DMS 273 (cell line): ENCODE measurements at regions not wholly inside any gene's neighbourhood (a gene's known extent, or its start where the extent isn't known, plus 50 kb on each side); places are given as distances from the start of the nearest gene placed in this dataset.

Experiments
- DNase-seq: peaks from one replicate; lab custom pipeline; 2025; ENCODE audit not compliant: unreplicated experiment; lab: John Stamatoyannopoulos, UW

DNA sequence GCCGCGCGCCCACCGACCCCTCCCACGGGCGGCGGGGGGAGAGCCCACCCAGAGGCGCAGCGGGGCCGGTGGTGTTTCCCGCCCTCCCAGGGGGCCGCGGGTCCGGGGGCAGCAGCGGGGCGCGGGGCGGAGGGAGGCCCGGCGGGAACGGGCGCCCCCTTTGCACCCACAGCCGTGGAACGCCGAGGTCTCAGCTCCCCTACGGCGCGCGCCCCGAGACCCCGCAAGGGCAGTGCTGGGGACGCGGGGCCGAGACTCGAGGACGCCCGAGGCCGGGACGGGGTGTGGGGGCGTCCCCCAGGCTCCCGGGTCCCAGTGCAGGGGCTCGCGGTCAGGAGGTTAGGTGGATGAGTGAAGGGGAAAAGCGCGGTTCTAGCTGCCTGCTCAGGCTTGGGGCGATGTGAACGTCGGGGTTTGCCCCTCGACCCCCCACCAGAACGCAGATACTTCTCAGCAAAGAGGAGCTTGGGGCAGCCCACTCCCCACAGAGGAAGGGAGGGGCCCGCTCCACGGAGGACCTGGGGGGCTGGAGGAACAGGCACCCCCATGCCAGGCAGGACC, 65.5 kb upstream of the BHLHE23 start:
- no peak for DNase-seq

DNA sequence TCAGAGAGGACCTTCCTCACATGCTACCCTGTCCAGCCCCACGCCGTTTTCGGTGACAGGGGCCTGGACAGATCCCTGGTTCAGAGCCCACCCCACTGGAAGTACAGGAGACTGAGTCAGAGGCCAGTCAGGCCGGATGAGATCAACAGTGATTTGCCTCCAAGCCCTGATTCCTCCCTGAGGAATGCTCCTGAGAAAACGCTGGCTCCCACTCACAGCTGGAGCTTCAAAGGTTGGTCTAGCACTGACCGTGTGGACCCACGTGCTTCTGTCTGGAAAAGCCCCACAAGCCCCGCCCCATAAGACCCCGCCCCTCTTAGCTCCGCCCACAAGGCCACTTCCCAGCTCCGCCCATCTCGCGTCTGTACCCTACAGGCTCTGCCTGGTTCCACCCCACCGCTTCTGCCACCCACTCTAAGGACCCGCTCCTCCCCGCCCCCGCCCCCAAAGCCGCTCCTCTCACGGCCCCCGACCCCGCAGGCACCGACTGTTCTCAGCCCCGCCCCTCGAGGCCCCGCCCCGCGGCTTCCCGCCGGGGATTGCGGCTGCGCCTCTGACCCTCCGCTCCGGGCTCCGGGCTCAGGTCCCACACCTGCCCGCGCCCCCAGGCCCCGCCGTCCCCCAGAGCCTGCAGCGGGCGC, 64.9 kb upstream of the BHLHE23 start:
- peak; percentile 46 for DNase-seq

DNA sequence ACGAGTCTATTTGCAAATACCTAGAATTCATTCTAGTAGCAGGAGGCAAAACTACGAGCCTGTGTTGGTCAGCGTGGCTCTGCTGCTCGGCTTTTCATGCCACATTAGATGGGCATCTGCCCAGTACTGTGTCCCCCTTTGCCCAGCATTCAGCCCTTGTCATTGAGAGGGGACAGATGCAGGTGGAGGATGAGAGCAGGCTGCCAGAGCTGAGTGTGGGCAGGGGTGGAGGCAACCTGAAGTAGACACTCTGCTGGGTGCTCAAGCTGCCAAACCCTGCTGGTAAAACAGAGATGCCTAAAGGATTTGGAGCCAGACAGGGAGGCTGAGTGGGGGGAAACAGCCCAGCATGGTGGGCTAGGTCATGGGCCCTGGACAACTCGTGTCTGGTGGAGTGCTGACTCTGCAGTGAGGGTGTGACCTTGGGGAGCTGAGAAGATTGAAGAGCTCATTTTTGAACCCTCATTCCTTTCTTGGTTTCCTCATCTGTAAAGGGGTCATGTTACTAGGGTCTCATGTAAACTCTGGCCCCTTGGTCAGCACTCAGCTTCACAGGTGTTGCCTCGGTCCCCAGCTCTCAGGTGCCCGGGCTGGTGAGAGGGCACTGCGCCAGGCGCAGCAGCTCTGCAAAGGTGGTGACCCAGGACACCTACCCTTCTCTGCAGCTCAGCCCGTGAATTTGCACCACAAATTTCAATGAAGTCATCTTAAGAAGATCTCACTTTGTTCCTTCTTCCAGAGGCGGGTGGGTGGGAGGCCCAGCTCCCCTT, 64.2 kb upstream of the BHLHE23 start:
- no peak for DNase-seq

DNA sequence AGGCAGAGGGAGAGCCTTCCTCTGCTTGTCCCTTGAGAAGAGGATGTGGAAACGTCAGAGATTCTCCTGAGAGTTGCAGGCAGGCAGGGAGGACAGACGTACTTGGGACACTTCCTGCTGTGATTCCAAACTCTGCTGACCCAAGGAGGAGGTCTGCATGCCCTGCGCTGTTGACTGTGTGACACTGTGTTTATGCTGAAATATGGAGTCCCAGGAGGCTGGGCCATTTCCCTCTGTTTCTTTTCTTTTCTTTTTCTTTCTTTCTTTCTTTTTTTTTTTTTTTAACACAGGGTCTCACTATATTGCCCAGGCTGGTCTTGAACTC, 63.5 kb upstream of the BHLHE23 start:
- DNase-seq, result no peak

GRCh38 chr20:63068711-63069367, 62.1 kb upstream of the BHLHE23 start:
- DNase-seq, result no peak

GRCh38 chr20:63067721-63068560, 61.2 kb upstream of the BHLHE23 start:
- DNase-seq, result no peak

DNA sequence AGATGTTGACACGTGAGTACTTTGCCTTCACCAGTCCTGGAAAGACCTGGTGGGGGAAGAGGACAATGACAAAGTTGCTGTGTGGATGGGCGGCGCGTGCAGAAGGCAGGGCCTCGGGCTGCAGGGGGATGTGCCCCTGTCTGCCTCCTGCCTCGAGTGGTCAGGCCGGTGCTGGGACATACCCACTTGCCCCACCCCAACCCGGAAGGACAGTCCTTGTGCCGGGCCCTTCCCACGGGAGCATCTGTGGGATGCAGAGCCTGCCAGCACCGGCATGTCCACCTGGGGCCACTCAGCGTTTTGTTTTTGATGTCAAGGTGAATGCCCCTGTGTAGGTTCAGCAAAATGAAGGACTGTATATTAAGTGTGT, 60.5 kb upstream of the BHLHE23 start:
- DNase-seq, result no peak

- no peak for DNase-seq
These were observed 59.9 kb upstream of the BHLHE23 start for GRCh38 chr20:63066506-63067265.

- no peak for DNase-seq
These were observed 59.1 kb upstream of the BHLHE23 start for GRCh38 chr20:63065911-63066310.

DNA sequence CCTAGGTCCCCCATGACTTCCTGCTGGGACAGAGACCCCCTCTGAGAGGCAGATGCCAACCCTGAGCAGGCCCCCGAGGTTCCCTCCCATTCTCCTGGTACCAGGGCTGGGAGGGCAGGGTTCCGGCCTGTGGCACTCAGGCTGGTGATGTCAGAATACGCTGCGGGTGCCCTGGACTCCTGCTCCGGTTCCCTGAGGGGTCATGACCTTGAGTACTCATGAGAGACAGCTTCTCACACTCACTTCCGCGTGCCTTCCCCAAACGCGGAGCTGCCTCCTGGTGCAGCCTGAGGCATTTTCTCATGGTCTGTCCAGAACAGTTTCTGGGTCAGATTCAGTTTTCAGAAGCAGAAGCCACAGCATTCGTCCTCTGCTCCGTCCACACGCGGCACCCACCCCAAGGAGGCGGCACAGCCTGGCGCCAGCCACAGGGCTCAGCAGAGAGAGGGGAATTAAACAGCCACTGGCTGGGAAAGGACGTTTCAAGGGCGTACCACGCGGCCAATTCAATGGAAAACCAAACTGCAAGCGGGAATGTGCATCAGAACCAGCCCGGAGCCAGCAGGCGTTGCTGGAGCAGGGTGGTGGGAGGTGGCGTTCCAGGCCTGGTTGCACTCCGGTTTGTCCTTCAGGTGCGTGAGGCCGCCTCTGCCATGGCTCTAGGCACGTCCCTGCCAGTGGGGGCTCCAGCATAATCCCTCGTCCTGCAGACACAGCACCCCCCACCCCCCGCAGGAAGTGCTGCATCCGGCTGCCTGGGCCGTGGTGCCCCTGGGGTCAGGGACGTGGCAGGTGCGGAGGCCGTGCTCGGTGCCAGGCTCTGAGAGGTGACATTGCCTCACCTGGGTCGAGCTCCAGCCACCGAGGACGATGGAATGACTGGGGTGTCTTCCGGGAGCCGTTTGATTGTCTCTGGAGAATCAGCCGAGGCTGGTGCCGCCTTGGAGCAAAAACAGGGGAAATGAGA, 58.3 kb upstream of the BHLHE23 start:
- DNase-seq, result no peak

- no peak for DNase-seq
These were observed 57.5 kb upstream of the BHLHE23 start for GRCh38 chr20:63064310-63064709.

- no peak for DNase-seq
These were observed 55.7 kb upstream of the BHLHE23 start for GRCh38 chr20:63062188-63063140.

DNA sequence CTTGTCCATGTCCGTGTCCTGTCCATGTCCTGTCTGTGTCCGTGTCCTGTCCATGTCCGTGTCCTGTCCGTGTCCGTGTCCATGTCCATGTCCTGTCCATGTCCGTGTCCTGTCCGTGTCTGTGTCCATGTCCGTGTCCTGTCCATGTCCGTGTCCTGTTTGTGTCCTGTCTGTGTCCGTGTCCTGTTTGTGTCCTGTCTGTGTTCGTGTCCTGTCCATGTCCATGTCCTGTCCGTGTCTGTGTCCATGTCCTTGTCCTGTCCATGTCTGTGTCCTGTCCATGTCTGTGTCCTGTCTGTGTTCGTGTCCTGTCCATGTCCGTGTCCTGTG, 55.0 kb upstream of the BHLHE23 start:
- no peak for DNase-seq

DNA sequence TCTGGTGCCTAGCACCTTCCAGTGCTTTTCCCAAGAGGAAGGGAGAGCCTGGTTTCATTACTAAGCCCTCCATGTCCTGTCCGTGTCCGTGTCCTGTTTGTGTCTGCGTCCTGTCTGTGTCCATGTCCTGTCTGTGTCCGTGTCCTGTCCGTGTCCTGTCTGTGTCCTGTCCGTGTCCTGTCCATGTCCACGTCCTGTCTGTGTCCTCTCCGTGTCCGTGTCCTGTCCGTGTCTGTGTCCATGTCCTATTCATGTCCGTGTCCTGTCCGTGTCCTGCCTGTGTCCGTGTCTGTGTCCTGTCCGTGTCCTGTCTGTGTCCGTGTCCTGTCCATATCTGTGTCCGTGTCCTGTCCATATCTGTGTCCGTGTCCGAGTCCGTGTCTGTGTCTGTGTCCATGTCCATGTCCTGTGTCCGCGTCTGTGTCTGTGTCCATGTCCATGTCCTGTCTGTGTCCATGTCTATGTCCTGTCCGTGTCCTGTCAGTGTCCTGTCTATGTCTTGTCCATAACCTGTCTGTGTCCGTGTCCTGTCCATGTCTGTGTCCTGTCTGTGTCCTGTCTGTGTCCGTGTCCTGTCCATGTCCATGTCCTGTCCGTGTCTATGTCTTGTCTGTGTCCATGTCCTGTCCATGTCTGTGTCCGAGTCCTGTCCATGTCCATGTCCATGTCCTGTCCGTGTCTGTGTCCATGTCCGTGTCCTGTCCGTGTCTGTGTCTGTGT, 54.4 kb upstream of the BHLHE23 start:
- DNase-seq, result no peak

DNA sequence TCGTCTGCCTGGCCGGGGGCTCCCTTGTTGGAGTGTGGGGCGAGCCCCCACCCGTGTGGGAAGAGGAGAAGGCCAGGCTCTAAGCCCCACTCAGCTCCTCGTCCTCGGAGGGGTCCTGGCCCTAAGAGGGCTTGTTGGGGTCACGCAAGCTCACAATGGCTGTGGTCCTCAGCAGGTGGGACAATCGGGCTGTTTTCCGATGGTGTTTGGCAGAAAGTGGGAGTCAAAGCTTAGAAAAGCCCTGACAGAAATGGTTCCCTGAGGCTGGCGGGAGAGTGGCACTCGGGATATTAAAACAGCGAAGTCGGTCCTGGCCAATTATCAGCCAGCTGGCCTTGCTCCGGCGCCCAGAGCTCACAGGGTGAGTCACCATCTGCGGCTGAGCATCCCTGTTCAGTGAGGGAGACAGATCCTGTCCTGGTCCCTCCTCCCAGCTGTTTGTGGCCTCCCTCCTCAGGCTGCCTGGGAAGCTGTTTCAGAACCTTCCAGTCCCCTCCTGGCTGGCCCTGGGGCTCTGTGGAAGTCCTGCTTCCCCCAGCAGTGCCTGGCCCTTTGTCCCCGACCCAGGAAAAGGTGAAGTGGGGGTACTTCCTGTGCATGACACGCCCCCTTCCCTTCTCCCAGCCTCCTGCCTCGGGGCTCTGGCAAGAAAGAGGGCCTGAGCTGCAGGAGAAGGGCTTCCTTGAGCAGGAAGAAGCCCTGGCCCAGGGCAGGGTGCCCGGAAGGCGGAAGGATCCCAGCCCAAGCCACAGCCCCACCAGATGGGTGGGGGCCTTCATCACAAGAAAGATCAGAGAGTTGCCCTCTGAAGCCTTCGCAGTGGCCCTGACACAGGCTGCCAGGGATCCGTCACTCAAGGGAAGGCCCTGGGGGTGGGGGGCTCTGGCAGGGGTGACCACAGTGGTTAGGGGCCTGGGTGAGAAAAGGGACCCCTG, 53.6 kb upstream of the BHLHE23 start:
- DNase-seq, result peak; percentile 95

DNA sequence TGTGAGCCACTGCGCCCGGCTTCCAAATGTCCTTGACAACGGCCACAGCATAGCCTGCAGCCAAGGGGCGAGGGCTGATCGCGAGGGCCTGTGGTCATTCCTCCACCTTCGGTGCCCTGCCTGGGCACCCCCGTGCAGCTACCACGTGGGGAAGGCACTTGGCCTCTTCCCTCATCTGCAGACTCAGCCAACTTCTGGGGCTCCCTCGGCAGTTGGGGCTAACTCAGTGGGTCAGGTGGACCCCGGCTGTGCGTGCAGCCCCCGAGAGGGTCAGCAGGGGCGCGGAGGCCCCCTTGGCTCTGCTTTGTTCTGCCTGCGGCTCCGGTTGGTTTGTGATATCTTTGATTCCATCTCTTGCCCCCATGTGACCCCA, 52.9 kb upstream of the BHLHE23 start:
- no peak for DNase-seq
